Loucy (cell line): ENCODE measurements at regions not wholly inside any gene's neighbourhood (a gene's known extent, or its start where the extent isn't known, plus 50 kb on each side); places are given as distances from the start of the nearest gene placed in this dataset.

Experiments
- H2AFZ ChIP-seq: fragments of 200-600 bp; sonication (generic); 2 replicates; pipeline ENCODE4 v1.6.0; 2016; ENCODE audit warnings: antibody characterized with exemption, mild to moderate bottlenecking, low read length, moderate library complexity
- H3F3A ChIP-seq: fragments of 200-600 bp; 2 replicates; pipeline ENCODE4 v1.6.0; 2016; ENCODE audit warnings: antibody characterized with exemption, low read depth, mild to moderate bottlenecking
- H3K27me3 ChIP-seq: fragments of 200-600 bp; sonication (generic); 2 replicates; pipeline ENCODE4 v1.6.1; 2014; ENCODE audit warnings: low read length, mild to moderate bottlenecking; ENCODE audit not compliant: insufficient read depth, poor library complexity, severe bottlenecking
- H3K36me3 ChIP-seq: fragments of 200-600 bp; sonication (generic); 2 replicates; pipeline ENCODE4 v1.6.1; 2016; ENCODE audit warnings: low read length; ENCODE audit not compliant: insufficient read depth
- H3K4me1 ChIP-seq: fragments of 200-600 bp; sonication (generic); 2 replicates; pipeline ENCODE4 v1.5.1; 2014; ENCODE audit warnings: low read length, mild to moderate bottlenecking; ENCODE audit not compliant: insufficient read depth, poor library complexity, severe bottlenecking
- H3K4me2 ChIP-seq: fragments of 200-600 bp; sonication (generic); 2 replicates; pipeline ENCODE4 v1.6.0; 2014; ENCODE audit warnings: antibody characterized with exemption, low read length, low read depth, mild to moderate bottlenecking; ENCODE audit not compliant: poor library complexity, severe bottlenecking
- H3K4me3 ChIP-seq: fragments of 200-600 bp; sonication (generic); 2 replicates; pipeline ENCODE4 v1.5.1; 2014; ENCODE audit warnings: low read length, mild to moderate bottlenecking, mixed read lengths; ENCODE audit not compliant: poor library complexity, severe bottlenecking
- H3K79me2 ChIP-seq: fragments of 200-600 bp; sonication (generic); 2 replicates; pipeline ENCODE4 v1.6.1; 2014; ENCODE audit warnings: low read length; ENCODE audit not compliant: insufficient read depth
- H3K9ac ChIP-seq: fragments of 200-600 bp; sonication (generic); 2 replicates; pipeline ENCODE4 v1.6.0; 2014; ENCODE audit warnings: mild to moderate bottlenecking, low read depth, low read length, moderate library complexity; ENCODE audit not compliant: poor library complexity, severe bottlenecking
- H3K9me2 ChIP-seq: fragments of 200-600 bp; sonication (generic); replicated peaks from 2 replicates; pipeline ENCODE4 v1.6.1; 2016; ENCODE audit warnings: low read depth, low read length, mixed read lengths
- H3K9me3 ChIP-seq: fragments of 200-600 bp; sonication (generic); 2 replicates; pipeline ENCODE4 v1.6.1; 2014; ENCODE audit warnings: mild to moderate bottlenecking, antibody characterized with exemption, low read length, low read depth; ENCODE audit not compliant: insufficient read depth
- H4K20me1 ChIP-seq: fragments of 200-600 bp; sonication (generic); 2 replicates; pipeline ENCODE4 v1.6.0; 2014; ENCODE audit warnings: antibody characterized with exemption, low read length, mild to moderate bottlenecking; ENCODE audit not compliant: insufficient read depth, poor library complexity, severe bottlenecking
- CTCF ChIP-seq: fragments of 200-600 bp; sonication (generic); conservative IDR thresholded peaks from 2 replicates; pipeline ENCODE4 v1.5.1; 2014; ENCODE audit warnings: mild to moderate bottlenecking, antibody characterized with exemption, low read length
- EZH2phosphoT487 ChIP-seq: fragments of 200-600 bp; IDR thresholded peaks from 2 replicates; pipeline ENCODE4 v1.6.1; 2018; ENCODE audit warnings: antibody characterized with exemption, mild to moderate bottlenecking, moderate library complexity, borderline replicate concordance

DNA sequence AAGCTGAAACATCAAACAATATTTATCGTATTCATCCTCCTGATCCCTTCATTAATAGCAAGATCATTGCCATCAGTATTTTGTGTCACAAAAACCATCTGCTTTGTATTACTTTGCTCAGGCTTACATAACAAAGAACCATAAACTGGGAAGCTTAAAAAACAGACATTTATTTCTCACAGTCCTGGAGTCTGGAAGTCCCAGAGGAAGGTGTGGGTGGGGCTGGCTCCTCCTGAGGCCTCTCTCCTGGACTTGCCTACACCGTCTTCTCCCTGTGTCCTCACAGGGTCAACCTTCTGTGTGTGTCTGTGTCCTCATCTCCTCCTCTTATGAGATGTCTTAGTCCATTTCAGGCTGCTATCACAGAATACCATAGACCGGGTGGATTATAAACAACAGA, 61.3 kb upstream of the MXRA5 start:
- H4K20me1 ChIP-seq: no peaks in the 10 kb centered on the region
- H3K9me3 ChIP-seq: no peaks in the 10 kb centered on the region
- no peak overlapping the region for H3K4me3 ChIP-seq
- H3K27me3 ChIP-seq: no peaks in the 10 kb centered on the region
- no peak overlapping the region for H3K4me2 ChIP-seq
- no peaks in the 10 kb centered on the region for H3K36me3 ChIP-seq
- no peaks in the 10 kb centered on the region for H3K9me2 ChIP-seq
- TF ChIP-seq CTCF: no peak
- TF ChIP-seq EZH2phosphoT487: no peak
- H3K79me2 ChIP-seq: no peaks in the 10 kb centered on the region
- H3K4me1 ChIP-seq: no peaks in the 10 kb centered on the region
- no peaks in the 10 kb centered on the region for H3F3A ChIP-seq
- no peak overlapping the region for H3K9ac ChIP-seq
- no peak overlapping the region for H2AFZ ChIP-seq

GRCh38 chrX:3407121-3407520, 60.7 kb upstream of the MXRA5 start:
- no peaks in the 10 kb centered on the region for H4K20me1 ChIP-seq
- H3K4me1 ChIP-seq: no peaks in the 10 kb centered on the region
- H2AFZ ChIP-seq: no peak overlapping the region
- H3K36me3 ChIP-seq: no peaks in the 10 kb centered on the region
- no peak overlapping the region for H3K4me2 ChIP-seq
- no peaks in the 10 kb centered on the region for H3K27me3 ChIP-seq
- no peaks in the 10 kb centered on the region for H3F3A ChIP-seq
- H3K9me2 ChIP-seq: no peaks in the 10 kb centered on the region
- no peaks in the 10 kb centered on the region for H3K9me3 ChIP-seq
- no peak overlapping the region for H3K9ac ChIP-seq
- TF ChIP-seq EZH2phosphoT487 (no peak), CTCF (no peak)
- no peaks in the 10 kb centered on the region for H3K79me2 ChIP-seq
- no peak overlapping the region for H3K4me3 ChIP-seq

- Histone ChIP-seq H4K20me1 (no peaks in the 10 kb centered on the region), H2AFZ (no peak overlapping the region), H3F3A (no peaks in the 10 kb centered on the region), H3K36me3 (no peaks in the 10 kb centered on the region), H3K4me3 (no peak overlapping the region), H3K27me3 (no peaks in the 10 kb centered on the region), H3K9me3 (no peaks in the 10 kb centered on the region), H3K4me1 (no peaks in the 10 kb centered on the region), H3K4me2 (no peak overlapping the region), H3K9me2 (no peaks in the 10 kb centered on the region), H3K79me2 (no peaks in the 10 kb centered on the region), H3K9ac (no peak overlapping the region)
- no peak for TF ChIP-seq EZH2phosphoT487
- no peak for TF ChIP-seq CTCF
Observed at GRCh38 chrX:3403748-3404147, 57.3 kb upstream of the MXRA5 start.
